Loucy (cell line): ENCODE measurements at regions not wholly inside any gene's neighbourhood (a gene's known extent, or its start where the extent isn't known, plus 50 kb on each side); places are given as distances from the start of the nearest gene placed in this dataset.

Source experiments
- H2AFZ ChIP-seq: fragments of 200-600 bp; sonication (generic); 2 replicates; pipeline ENCODE4 v1.6.0; 2016; ENCODE audit warnings: antibody characterized with exemption, mild to moderate bottlenecking, low read length, moderate library complexity
- H3F3A ChIP-seq: fragments of 200-600 bp; 2 replicates; pipeline ENCODE4 v1.6.0; 2016; ENCODE audit warnings: antibody characterized with exemption, low read depth, mild to moderate bottlenecking
- H3K27me3 ChIP-seq: fragments of 200-600 bp; sonication (generic); 2 replicates; pipeline ENCODE4 v1.6.1; 2014; ENCODE audit warnings: low read length, mild to moderate bottlenecking; ENCODE audit not compliant: insufficient read depth, poor library complexity, severe bottlenecking
- H3K36me3 ChIP-seq: fragments of 200-600 bp; sonication (generic); 2 replicates; pipeline ENCODE4 v1.6.1; 2016; ENCODE audit warnings: low read length; ENCODE audit not compliant: insufficient read depth
- H3K4me1 ChIP-seq: fragments of 200-600 bp; sonication (generic); 2 replicates; pipeline ENCODE4 v1.5.1; 2014; ENCODE audit warnings: low read length, mild to moderate bottlenecking; ENCODE audit not compliant: insufficient read depth, poor library complexity, severe bottlenecking
- H3K4me2 ChIP-seq: fragments of 200-600 bp; sonication (generic); 2 replicates; pipeline ENCODE4 v1.6.0; 2014; ENCODE audit warnings: antibody characterized with exemption, low read length, low read depth, mild to moderate bottlenecking; ENCODE audit not compliant: poor library complexity, severe bottlenecking
- H3K4me3 ChIP-seq: fragments of 200-600 bp; sonication (generic); 2 replicates; pipeline ENCODE4 v1.5.1; 2014; ENCODE audit warnings: low read length, mild to moderate bottlenecking, mixed read lengths; ENCODE audit not compliant: poor library complexity, severe bottlenecking
- H3K79me2 ChIP-seq: fragments of 200-600 bp; sonication (generic); 2 replicates; pipeline ENCODE4 v1.6.1; 2014; ENCODE audit warnings: low read length; ENCODE audit not compliant: insufficient read depth
- H3K9ac ChIP-seq: fragments of 200-600 bp; sonication (generic); 2 replicates; pipeline ENCODE4 v1.6.0; 2014; ENCODE audit warnings: mild to moderate bottlenecking, low read depth, low read length, moderate library complexity; ENCODE audit not compliant: poor library complexity, severe bottlenecking
- H3K9me2 ChIP-seq: fragments of 200-600 bp; sonication (generic); replicated peaks from 2 replicates; pipeline ENCODE4 v1.6.1; 2016; ENCODE audit warnings: low read depth, low read length, mixed read lengths
- H3K9me3 ChIP-seq: fragments of 200-600 bp; sonication (generic); 2 replicates; pipeline ENCODE4 v1.6.1; 2014; ENCODE audit warnings: mild to moderate bottlenecking, antibody characterized with exemption, low read length, low read depth; ENCODE audit not compliant: insufficient read depth
- H4K20me1 ChIP-seq: fragments of 200-600 bp; sonication (generic); 2 replicates; pipeline ENCODE4 v1.6.0; 2014; ENCODE audit warnings: antibody characterized with exemption, low read length, mild to moderate bottlenecking; ENCODE audit not compliant: insufficient read depth, poor library complexity, severe bottlenecking
- EZH2phosphoT487 ChIP-seq: fragments of 200-600 bp; IDR thresholded peaks from 2 replicates; pipeline ENCODE4 v1.6.1; 2018; ENCODE audit warnings: antibody characterized with exemption, mild to moderate bottlenecking, moderate library complexity, borderline replicate concordance
- TF ChIP-seq, protein P1 (sequence below): fragments of 200-600 bp; sonication (generic); conservative IDR thresholded peaks from 2 replicates; pipeline ENCODE4 v1.5.1; 2014; ENCODE audit warnings: mild to moderate bottlenecking, antibody characterized with exemption, low read length

DNA sequence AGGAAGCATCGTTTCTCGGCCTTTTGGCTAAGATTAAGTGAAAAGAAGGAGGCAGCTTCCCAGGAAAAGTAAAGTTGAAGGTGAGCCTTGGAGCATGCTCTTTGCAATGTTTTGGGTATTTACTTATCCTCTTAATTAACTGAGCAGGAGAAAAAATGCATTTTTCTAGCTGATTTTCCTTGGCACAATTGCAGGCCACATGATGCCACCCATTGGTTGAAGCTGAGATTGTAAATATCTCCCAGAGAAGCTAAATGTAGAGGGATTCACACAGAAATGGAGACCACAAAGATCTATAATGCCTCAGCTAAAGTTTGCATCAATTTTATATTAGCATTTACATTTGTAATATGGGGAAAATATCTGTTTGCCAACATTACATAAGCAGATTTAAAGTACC is 294.1 kb downstream of the KCNS3 start:
- H3K4me1 ChIP-seq, result no peaks in the 10 kb centered on the region
- no peaks in the 10 kb centered on the region for H3K9me2 ChIP-seq
- no peaks in the 10 kb centered on the region for H3K27me3 ChIP-seq
- H4K20me1 ChIP-seq, result no peaks in the 10 kb centered on the region
- H3K4me3 ChIP-seq, result no peak overlapping the region
- H3K9ac ChIP-seq, result no peak overlapping the region
- H3K4me2 ChIP-seq, result no peak overlapping the region
- TF ChIP-seq, protein P1, sequence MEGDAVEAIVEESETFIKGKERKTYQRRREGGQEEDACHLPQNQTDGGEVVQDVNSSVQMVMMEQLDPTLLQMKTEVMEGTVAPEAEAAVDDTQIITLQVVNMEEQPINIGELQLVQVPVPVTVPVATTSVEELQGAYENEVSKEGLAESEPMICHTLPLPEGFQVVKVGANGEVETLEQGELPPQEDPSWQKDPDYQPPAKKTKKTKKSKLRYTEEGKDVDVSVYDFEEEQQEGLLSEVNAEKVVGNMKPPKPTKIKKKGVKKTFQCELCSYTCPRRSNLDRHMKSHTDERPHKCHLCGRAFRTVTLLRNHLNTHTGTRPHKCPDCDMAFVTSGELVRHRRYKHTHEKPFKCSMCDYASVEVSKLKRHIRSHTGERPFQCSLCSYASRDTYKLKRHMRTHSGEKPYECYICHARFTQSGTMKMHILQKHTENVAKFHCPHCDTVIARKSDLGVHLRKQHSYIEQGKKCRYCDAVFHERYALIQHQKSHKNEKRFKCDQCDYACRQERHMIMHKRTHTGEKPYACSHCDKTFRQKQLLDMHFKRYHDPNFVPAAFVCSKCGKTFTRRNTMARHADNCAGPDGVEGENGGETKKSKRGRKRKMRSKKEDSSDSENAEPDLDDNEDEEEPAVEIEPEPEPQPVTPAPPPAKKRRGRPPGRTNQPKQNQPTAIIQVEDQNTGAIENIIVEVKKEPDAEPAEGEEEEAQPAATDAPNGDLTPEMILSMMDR, result no peak
- no peak for TF ChIP-seq EZH2phosphoT487
- no peaks in the 10 kb centered on the region for H3K79me2 ChIP-seq
- H3F3A ChIP-seq, result no peaks in the 10 kb centered on the region
- H3K36me3 ChIP-seq, result no peaks in the 10 kb centered on the region
- no peaks in the 10 kb centered on the region for H3K9me3 ChIP-seq
- no peak overlapping the region for H2AFZ ChIP-seq

DNA sequence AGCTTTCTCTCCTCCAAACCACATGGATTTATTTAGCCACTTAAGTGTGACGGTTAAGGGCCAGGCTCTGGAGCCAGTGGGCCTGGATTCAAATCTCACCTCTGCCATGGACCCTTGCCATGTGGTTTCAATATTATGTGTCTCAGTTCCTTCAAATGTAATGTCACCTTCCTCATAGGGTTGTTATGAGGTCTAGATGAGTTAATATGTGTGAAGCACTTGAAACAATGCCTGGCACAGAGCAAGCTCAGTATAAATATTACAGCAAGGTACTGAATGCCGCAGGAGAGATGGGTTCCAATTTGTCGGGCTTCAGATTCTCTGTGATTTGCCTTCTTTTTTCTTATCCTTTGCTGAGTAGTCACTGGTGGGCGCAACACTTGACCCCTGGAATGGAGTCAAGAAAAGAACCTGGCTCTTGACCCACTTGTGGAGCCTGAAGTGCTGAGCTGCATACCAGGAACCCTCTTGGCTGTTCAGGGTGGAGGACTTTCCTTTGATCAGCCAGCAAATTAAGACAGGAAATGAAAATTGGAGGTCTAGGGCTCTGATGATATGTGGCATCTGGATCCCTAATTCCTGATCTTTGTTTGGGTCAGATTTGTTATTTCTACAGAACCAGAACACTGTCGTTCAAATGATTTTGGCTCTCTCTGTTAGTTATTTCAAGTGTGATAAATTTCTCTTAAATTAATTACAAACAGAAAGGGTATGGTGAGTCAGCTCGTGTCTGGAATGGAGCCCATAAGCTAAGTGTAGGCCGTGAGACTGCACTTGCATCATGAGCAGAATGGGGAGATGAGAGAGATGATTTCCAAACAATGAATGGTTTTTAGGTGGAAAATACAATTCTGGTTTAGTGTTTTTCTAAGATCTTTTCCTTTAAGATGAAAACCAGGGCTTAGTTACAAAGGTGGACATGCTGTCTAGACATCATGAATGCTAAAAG is 293.0 kb downstream of the KCNS3 start:
- TF ChIP-seq, protein P1, result no peak
- TF ChIP-seq EZH2phosphoT487, result no peak
- no peaks in the 10 kb centered on the region for H3K79me2 ChIP-seq
- H3F3A ChIP-seq, result no peaks in the 10 kb centered on the region
- H3K4me3 ChIP-seq, result no peak overlapping the region
- no peaks in the 10 kb centered on the region for H3K36me3 ChIP-seq
- H3K9me2 ChIP-seq, result no peaks in the 10 kb centered on the region
- H3K9me3 ChIP-seq, result no peaks in the 10 kb centered on the region
- no peak overlapping the region for H3K9ac ChIP-seq
- no peak overlapping the region for H2AFZ ChIP-seq
- no peaks in the 10 kb centered on the region for H3K4me1 ChIP-seq
- no peaks in the 10 kb centered on the region for H3K27me3 ChIP-seq
- no peaks in the 10 kb centered on the region for H4K20me1 ChIP-seq
- H3K4me2 ChIP-seq, result no peak overlapping the region

DNA sequence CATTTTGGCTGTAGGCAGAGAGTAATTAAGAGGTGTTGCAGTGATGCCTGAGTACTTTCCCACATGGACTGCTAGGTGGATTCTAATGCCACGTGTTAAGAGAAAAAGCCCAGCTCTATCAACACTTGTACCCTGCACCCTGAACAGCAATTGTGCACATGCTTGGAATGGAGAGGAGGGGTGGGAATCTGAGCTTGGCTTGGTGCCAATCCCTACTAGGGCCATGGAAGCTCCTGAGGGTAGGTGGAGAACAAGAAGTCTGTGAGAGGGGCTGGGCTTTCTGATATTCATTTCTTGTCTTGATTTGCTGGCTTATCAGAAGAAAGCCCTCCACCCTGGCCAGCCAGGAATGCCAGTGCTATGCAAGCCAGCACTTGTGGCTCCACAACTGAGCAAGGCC is 292.2 kb downstream of the KCNS3 start:
- Histone ChIP-seq H3K36me3 (no peaks in the 10 kb centered on the region), H3K4me3 (no peak overlapping the region), H2AFZ (no peak overlapping the region), H3K9me3 (no peaks in the 10 kb centered on the region), H3K4me1 (no peaks in the 10 kb centered on the region), H3K4me2 (no peak overlapping the region), H3K79me2 (no peaks in the 10 kb centered on the region), H3K9me2 (no peaks in the 10 kb centered on the region), H3K9ac (no peak overlapping the region), H3K27me3 (no peaks in the 10 kb centered on the region), H4K20me1 (no peaks in the 10 kb centered on the region), H3F3A (no peaks in the 10 kb centered on the region)
- TF ChIP-seq EZH2phosphoT487, result no peak
- TF ChIP-seq, protein P1, result no peak
